GM20000 (cell line): ENCODE measurements at regions not wholly inside any gene's neighbourhood (a gene's known extent, or its start where the extent isn't known, plus 50 kb on each side); places are given as distances from the start of the nearest gene placed in this dataset.

Experiments
- DNase-seq: peaks from one replicate; pipeline ENCODE4 v3.0.0; 2012; ENCODE audit warnings: low spot score
- CTCF ChIP-seq: IDR thresholded peaks from 2 replicates; pipeline ENCODE4 v1.5.1; 2012; ENCODE audit warnings: mild to moderate bottlenecking, control low read depth; ENCODE audit errors: extremely low read depth, missing control alignments

- DNase-seq = no peak
- no peak for TF ChIP-seq CTCF
These were observed 186.6 kb upstream of the DTNBP1 start for GRCh38 chr6:15849395-15849794.

- no peak for DNase-seq
These were observed 182.7 kb upstream of the DTNBP1 start for GRCh38 chr6:15845492-15845891.

GRCh38 chr6:15843764-15844163 is 180.9 kb upstream of the DTNBP1 start:
- TF ChIP-seq CTCF = no peak
- no peak for DNase-seq

More at GRCh38 chr6:15845492-15845891, 182.7 kb upstream of the DTNBP1 start:
- TF ChIP-seq CTCF = no peak

GRCh38 chr6:15843226-15843625 is 180.4 kb upstream of the DTNBP1 start:
- no peak for DNase-seq
- TF ChIP-seq CTCF = no peak

- no peak for TF ChIP-seq CTCF
- no peak for DNase-seq
These were observed 179.9 kb upstream of the DTNBP1 start for GRCh38 chr6:15842727-15843117.

GRCh38 chr6:15841937-15842726 is 179.3 kb upstream of the DTNBP1 start:
- TF ChIP-seq CTCF = no peak
- no peak for DNase-seq

- no peak for TF ChIP-seq CTCF
- no peak for DNase-seq
These were observed 177.2 kb upstream of the DTNBP1 start for GRCh38 chr6:15839969-15840541.
